ENCODE measurements at regions not wholly inside any gene's neighbourhood (a gene's known extent, or its start where the extent isn't known, plus 50 kb on each side); places are given as distances from the start of the nearest gene placed in this dataset.
"Not testable (repeated sequence)": the region's sequence is repeated elsewhere in the genome, so short reads cannot be mapped to it uniquely, and the experiment has no call there.

DNA sequence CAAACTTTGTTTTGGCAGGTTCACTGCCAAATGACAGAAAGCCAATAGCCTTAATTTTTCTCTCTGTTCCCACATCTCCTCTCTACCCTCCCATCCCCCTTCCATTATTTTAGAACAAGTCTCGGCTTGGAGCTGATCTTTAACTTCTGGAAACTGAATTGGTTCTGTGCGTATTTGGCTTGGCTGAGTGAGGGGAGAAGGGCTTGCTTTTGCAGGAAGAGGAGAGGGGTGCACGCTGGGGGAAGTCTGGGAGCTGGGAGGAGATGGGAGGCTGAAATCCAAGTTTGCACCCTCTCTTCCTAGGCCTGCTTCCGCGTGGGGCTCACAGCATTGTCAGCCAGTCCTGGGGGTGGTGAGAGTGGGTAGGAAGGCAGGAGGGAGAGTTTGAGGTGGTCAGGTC, 176.1 kb upstream of the SPRED2 start:
- DNase-seq: no peak

DNA sequence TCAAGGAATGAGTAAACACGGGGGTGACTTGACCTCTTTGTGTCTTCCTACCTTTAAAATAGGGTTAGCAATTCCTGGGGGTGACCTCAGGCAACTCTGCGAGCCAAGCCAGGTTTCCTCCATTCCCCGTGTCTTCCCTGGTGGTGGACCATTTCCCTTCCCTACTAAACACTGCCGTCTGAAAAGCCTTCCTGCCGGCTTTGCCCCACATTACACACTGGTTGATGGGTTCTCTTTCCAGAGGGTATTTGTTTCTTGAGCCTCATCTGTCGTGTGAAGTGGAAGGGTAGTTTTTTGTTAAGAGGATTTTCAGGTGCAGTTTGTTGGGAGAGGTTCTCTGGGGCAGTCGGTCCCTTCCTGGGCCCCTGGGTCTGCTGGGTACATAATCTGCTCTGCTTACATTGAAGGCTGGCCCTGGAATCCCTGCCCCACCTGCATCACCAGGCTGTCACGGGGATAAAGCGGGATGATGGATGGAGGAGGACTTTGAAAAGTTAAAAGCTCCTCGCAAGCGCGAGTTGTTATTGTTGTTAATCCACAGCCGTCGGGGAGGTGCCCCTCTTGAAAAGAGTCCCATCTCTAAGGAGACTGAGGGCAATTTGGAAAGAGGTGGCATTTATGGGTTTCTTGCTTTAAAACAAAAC, 175.4 kb upstream of the SPRED2 start:
- DNase-seq: no peak

GRCh38 chr2:65605743-65606058, 173.3 kb upstream of the SPRED2 start:
- DNase-seq: no peak

GRCh38 chr2:65605058-65605742, 172.8 kb upstream of the SPRED2 start:
- no peak for DNase-seq

DNA sequence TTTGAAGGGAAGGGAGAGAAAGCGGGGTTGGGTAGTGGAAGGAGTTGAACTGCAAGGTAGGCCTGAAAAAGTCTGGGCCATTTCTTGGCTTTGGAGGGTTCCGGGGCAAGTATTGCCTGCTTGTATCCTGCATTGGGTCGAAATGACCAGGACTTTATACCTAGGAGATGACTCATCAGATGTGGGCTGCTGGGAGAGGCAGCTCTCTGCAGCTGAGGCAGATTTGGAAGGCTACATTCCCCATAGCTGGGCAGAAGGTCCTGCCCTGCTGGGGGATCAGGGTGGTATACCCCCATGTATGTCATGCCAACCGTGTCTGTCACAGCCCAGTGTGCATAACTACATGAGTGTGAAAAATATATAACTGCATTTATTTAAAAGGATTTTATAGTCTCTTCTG, 171.8 kb upstream of the SPRED2 start:
- DNase-seq: no peak

GRCh38 chr2:65602603-65603235, 170.3 kb upstream of the SPRED2 start:
- no peak for DNase-seq

DNA sequence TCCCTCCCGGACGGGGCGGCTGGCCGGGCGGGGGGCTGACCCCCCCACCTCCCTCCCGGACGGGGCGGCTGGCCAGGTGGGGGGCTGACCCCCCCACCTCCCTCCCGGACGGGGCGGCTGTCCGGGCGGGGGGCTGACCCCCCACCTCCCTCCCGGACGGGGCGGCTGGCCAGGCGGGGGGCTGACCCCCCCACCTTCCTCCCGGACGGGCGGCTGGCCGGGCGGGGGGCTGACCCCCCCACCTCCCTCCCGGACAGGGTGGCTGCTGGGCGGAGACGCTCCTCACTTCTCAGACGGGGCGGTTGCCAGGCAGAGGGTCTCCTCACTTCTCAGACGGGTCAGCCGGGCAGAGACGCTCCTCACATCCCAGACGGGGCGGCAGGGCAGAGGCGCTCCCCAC, 168.5 kb upstream of the SPRED2 start:
- not testable (repeated sequence) for DNase-seq

- not testable (repeated sequence) for DNase-seq
Observed at GRCh38 chr2:65600351-65600750, 168.0 kb upstream of the SPRED2 start.

GRCh38 chr2:65599693-65600092, 167.3 kb upstream of the SPRED2 start:
- DNase-seq: no peak

DNA sequence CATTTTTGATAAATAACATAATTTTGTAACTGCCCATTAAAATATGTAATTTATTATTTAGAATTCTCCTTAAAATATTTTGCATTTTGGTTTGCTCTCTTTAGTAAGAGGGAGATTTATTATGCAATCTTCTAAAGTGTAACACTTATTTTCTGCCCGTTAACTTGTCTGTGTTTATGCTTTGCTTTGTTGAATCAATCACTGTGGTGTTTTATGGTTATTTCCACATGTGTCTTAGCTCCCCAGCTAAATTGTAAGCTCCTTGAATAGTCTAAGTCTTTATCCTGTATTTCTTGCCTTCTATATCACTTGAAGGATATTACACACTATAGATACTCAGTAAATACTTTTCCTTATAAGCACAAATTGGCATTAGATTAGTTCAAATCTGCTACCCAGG, 166.6 kb upstream of the SPRED2 start:
- no peak for DNase-seq

GRCh38 chr2:65598264-65598663, 165.9 kb upstream of the SPRED2 start:
- no peak for DNase-seq

- no peak for DNase-seq
Observed at GRCh38 chr2:65595630-65596029, 163.2 kb upstream of the SPRED2 start.

DNA sequence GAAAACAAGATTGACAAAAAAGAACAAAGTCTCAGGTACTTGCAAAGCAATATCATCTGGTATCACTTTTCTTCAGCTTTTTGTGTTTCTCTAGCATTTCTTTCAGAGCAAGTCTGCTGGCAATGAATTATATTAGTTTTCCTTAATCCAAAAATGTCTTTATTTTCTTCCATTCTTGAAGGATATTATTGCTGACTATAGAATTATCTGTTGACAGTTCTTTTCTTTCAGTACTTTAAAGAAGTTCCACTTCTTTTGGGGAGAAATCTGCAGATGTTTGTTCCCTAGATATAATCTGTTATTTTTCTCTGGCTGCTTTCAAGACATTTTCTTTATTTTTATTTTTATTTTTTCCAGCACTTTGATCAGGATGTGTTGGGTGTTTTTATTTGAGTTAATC, 161.8 kb upstream of the SPRED2 start:
- no peak for DNase-seq

DNA sequence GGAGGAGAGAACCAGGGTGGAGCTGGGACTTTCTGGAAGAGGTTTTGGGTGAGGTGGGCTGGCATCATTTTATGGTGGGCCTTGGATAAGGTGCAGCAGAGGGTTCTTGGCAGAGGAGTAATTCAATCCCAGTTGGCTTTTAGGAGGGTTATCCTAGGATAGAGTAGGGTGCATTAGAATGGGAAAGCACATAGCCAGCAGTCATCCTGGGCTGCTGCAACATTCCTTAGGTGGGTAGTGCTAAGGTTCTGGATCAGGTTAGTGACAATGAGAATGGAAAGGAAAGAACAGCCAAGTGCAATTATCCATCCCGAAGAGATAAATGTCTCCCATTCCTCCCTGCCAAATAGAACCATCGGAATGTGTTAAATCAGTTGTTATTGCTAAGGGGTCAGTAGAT, 157.3 kb upstream of the SPRED2 start:
- no peak for DNase-seq

DNA sequence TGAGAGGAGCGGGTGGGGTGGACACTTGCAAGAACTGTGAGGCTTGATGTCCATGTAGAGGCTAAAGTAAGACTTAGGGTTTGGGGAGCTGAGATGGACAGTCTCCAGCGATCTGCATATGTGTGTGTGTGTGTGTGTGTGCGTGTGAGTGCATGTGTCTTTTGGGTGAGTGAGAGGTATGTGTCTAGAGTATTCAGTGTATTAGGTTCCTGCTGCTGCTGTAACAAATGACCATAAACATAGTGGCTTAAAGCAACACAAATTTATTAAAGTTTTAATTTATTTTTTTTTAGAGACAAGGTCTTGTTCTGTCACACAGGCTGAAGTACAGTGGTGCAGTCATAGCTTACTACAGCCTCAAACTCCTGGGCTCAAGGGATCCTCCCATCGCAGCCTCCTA, 155.4 kb upstream of the SPRED2 start:
- no peak for DNase-seq

GRCh38 chr2:65586516-65586915, 154.1 kb upstream of the SPRED2 start:
- no peak for DNase-seq

GRCh38 chr2:65583061-65583460, 150.7 kb upstream of the SPRED2 start:
- no peak for DNase-seq

DNA sequence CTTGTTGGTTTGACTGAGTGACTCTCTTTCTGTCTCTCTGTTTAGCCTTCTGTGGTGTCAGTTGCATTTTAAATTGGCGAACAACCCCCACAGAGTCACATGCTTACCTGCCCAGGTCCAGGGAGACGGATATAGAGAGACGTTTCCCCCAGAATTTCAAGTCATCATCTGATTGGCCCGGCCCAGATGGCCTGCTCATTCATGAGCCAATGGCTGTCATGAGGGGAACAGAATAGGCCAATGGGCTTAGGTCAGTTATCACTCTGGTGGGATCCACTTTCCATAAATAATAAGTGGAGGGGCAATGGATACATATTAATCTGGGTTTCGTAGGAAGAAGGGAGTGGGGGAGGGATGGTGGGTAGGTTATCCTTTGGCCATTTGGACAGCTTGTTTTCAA, 150.0 kb upstream of the SPRED2 start:
- DNase-seq: no peak

GRCh38 chr2:65580824-65581223, 148.4 kb upstream of the SPRED2 start:
- DNase-seq: no peak

DNA sequence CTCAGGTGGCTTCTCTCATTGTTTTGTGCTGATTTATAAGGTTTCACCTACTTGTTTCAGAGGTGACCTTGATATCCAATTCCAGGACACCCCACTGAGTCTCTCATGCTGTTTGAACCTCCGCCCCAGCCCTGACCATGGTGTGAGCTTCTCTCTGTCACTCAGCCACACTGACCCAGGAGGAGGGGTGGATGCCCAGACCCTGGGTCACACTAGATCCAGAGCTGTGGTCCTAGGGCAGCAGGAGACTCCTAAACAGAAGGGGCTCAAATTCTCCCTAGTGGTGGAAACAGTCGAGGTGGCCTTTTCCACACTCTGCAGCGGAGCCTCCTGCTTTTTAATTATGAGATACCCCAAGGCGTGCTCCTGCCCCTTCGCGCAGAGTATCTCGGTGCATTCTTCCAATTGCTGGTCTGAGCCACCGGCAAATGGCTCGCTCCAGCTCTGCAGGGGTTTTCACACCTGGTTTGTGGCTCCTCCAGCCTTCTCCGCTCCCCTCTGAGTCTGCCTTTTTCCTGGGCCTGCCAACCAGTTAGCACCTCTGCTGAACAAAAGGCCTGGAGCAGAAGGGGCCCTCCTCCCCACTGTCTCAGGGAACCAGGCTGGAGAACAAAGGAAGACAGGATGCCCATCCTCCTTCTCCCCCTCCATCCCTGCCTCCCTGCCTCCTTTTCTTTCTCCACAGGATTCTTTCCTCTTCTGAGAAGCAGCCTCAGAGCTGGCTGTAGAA, 147.3 kb upstream of the SPRED2 start:
- no peak for DNase-seq

GRCh38 chr2:65577654-65578053, 145.3 kb upstream of the SPRED2 start:
- DNase-seq: no peak

GRCh38 chr2:65576861-65577601, 144.6 kb upstream of the SPRED2 start:
- DNase-seq: no peak

All from hypothalamus (tissue), 51 donors.